ENCODE measurements at regions not wholly inside any gene's neighbourhood (a gene's known extent, or its start where the extent isn't known, plus 50 kb on each side); places are given as distances from the start of the nearest gene placed in this dataset.

- TF ChIP-seq, protein P1, sequence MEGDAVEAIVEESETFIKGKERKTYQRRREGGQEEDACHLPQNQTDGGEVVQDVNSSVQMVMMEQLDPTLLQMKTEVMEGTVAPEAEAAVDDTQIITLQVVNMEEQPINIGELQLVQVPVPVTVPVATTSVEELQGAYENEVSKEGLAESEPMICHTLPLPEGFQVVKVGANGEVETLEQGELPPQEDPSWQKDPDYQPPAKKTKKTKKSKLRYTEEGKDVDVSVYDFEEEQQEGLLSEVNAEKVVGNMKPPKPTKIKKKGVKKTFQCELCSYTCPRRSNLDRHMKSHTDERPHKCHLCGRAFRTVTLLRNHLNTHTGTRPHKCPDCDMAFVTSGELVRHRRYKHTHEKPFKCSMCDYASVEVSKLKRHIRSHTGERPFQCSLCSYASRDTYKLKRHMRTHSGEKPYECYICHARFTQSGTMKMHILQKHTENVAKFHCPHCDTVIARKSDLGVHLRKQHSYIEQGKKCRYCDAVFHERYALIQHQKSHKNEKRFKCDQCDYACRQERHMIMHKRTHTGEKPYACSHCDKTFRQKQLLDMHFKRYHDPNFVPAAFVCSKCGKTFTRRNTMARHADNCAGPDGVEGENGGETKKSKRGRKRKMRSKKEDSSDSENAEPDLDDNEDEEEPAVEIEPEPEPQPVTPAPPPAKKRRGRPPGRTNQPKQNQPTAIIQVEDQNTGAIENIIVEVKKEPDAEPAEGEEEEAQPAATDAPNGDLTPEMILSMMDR (IDR thresholded peaks at IDR 0.05; ENCODE audit: low read depth, low read length): no peak
- no peak for TF ChIP-seq EZH2phosphoT487 (IDR thresholded peaks at IDR 0.05; ENCODE audit: low read depth)
Measured at GRCh38 chr2:194915485-194915884, 741.5 kb upstream of the SLC39A10 start.
